PC-9 (cell line): ENCODE measurements at regions not wholly inside any gene's neighbourhood (a gene's known extent, or its start where the extent isn't known, plus 50 kb on each side); places are given as distances from the start of the nearest gene placed in this dataset.

ENCODE experiments used
- BruUV-seq: library from RNA; stranded (reverse); fragments of 400-500 nt; replicated peaks from 2 replicates; lab custom pipeline; 2021; lab: Mats Ljungman, UMichigan
- CTCF ChIA-PET: fragments of 300-600 bp; sonication (Branson Sonifier 250); formaldehyde crosslinking; loops from one replicate; lab custom pipeline; 2022; ENCODE audit warnings: antibody characterized with exemption; lab: Charles Lee
- POLR2A ChIA-PET: fragments of 300-600 bp; sonication (Branson Sonifier 250); formaldehyde crosslinking; loops from one replicate; lab custom pipeline; 2022; ENCODE audit warnings: antibody characterized with exemption; ENCODE audit not compliant: unreplicated experiment; lab: Charles Lee
- DNase-seq, 2 experiments: peaks; one replicate each; pipeline versions ENCODE4 v3.0.0 to v3.0.0-alpha.2; 2015 to 2022; ENCODE audit warnings: mixed read lengths in 1 of 2
- H2AFZ ChIP-seq: fragments of 200-600 bp; sonication (generic); 2 replicates; pipeline ENCODE4 v1.8.1; 2017; ENCODE audit warnings: antibody characterized with exemption
- H3F3A ChIP-seq: fragments of 200-600 bp; sonication (generic); 2 replicates; pipeline ENCODE4 v1.8.1; 2017; ENCODE audit warnings: antibody characterized with exemption, mild to moderate bottlenecking, low read depth; ENCODE audit not compliant: insufficient read depth
- H3K27ac ChIP-seq: fragments of 200-600 bp; sonication (generic); 2 replicates; pipeline ENCODE4 v1.6.1; 2016; ENCODE audit warnings: mixed run types
- H3K27me3 ChIP-seq: fragments of 200-600 bp; sonication (generic); 2 replicates; pipeline ENCODE4 v1.6.1; 2016; ENCODE audit warnings: low read depth, mixed run types; ENCODE audit not compliant: insufficient read depth
- H3K36me3 ChIP-seq: fragments of 200-600 bp; sonication (generic); 2 replicates; pipeline ENCODE4 v1.6.1; 2016; ENCODE audit warnings: low read depth, mixed run types
- H3K4me1 ChIP-seq: fragments of 200-600 bp; sonication (generic); replicated peaks from 2 replicates; pipeline ENCODE4 v1.6.1; 2016; ENCODE audit warnings: mixed run types; ENCODE audit not compliant: insufficient read depth
- H3K4me2 ChIP-seq: fragments of 200-600 bp; sonication (generic); 2 replicates; pipeline ENCODE4 v1.6.1; 2017; ENCODE audit warnings: mixed run types
- H3K4me3 ChIP-seq: fragments of 200-600 bp; sonication (generic); 2 replicates; pipeline ENCODE4 v1.6.1; 2016; ENCODE audit warnings: mixed run types
- H3K79me2 ChIP-seq: fragments of 200-600 bp; sonication (generic); 2 replicates; pipeline ENCODE4 v1.6.1; 2017; ENCODE audit warnings: low read depth, mixed run types
- H3K9me2 ChIP-seq: fragments of 200-600 bp; sonication (generic); 2 replicates; pipeline ENCODE4 v1.8.1; 2017; ENCODE audit warnings: mild to moderate bottlenecking; ENCODE audit not compliant: insufficient read depth
- H3K9me3 ChIP-seq: fragments of 200-600 bp; sonication (generic); 2 replicates; pipeline ENCODE4 v1.8.1; 2016; ENCODE audit warnings: low read depth; ENCODE audit not compliant: insufficient read depth
- H4K20me1 ChIP-seq: fragments of 200-600 bp; sonication (generic); 2 replicates; pipeline ENCODE4 v1.8.1; 2017; ENCODE audit not compliant: insufficient read depth
- CTCF ChIP-seq: fragments of 200-600 bp; sonication (generic); conservative IDR thresholded peaks from 2 replicates; pipeline ENCODE4 v1.6.1; 2017; ENCODE audit warnings: mixed run types, antibody characterized with exemption, mild to moderate bottlenecking, moderate library complexity
- EZH2 ChIP-seq: fragments of 200-600 bp; sonication (generic); IDR thresholded peaks from 2 replicates; pipeline ENCODE4 v1.8.0; 2017; ENCODE audit warnings: antibody characterized with exemption, low read depth
- intact Hi-C: fragments of 100-400 bp; cut with micrococcal nuclease; formaldehyde crosslinking; loops from one replicate; pipeline ENCODE4 v1.10.0; 2022; ENCODE audit not compliant: unreplicated experiment

DNA sequence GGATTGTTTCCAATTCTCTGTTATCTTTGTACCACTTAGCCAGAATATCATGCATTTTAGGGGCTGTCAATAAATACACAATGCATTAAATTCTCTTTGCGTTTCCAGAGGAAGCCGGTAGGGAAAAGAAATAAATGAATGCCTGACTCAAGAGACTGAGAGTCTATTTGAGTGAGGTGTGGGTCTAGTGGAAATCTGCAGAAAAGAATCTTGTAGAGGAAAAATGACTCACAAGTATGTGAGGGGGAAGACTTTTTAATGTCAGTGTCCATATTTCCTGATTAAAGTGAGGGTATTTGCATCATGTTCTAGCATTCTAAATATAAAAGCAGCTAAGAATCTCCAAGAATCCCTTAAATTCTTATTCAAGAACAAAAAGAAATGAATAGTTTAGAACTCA lies 271.1 kb downstream of the PTPRC start:
- H3K4me3 ChIP-seq: no peak overlapping the region
- no peak overlapping the region for H2AFZ ChIP-seq
- no peaks in the 10 kb centered on the region for H3K79me2 ChIP-seq
- H3K36me3 ChIP-seq: no peaks in the 10 kb centered on the region
- H3K27me3 ChIP-seq: no peaks in the 10 kb centered on the region
- H3K4me1 ChIP-seq: no peaks in the 10 kb centered on the region
- BruUV-seq: no TSS peak
- H4K20me1 ChIP-seq: no peaks in the 10 kb centered on the region; the same call in 1 of the 2 replicates
- ChIA-PET POLR2A (no interaction called here), CTCF (no interaction called here)
- no peaks in the 10 kb centered on the region; the same call in 1 of the 2 replicates for H3K9me3 ChIP-seq
- H3K9me2 ChIP-seq: no peaks in the 10 kb centered on the region
- no peak overlapping the region for H3K27ac ChIP-seq
- TF ChIP-seq EZH2: no peak
- no peak for TF ChIP-seq CTCF
- DNase-seq: no peak
- no peaks in the 10 kb centered on the region for H3F3A ChIP-seq
- intact Hi-C loops: no loop called here
- H3K4me2 ChIP-seq: no peak overlapping the region

DNA sequence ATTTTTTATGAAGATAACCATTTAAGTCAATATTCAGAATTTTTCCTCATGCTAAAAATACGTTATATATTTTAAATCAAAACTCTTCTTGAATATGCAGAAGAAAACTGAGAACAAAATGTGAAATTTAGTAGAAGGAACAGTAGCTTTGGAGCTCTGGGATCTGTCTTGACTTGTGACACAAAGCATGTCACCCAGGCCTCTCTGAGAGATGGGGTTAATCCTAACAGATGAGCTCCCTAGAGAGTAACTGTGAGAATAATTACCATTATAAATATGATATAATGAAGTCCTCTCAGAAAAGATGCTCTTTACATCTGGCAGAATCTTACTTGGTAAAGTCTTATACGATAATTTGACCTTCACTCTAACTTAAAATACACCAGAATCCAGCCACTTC lies 272.0 kb downstream of the PTPRC start:
- no peak for DNase-seq
- Histone ChIP-seq H3F3A (no peaks in the 10 kb centered on the region), H3K9me2 (no peaks in the 10 kb centered on the region), H3K27ac (no peak overlapping the region), H2AFZ (no peak overlapping the region), H3K4me2 (no peak overlapping the region), H3K79me2 (no peaks in the 10 kb centered on the region), H3K4me3 (no peak overlapping the region), H3K27me3 (no peaks in the 10 kb centered on the region), H3K4me1 (no peaks in the 10 kb centered on the region), H3K36me3 (no peaks in the 10 kb centered on the region), H3K9me3 (no peaks in the 10 kb centered on the region; the same call in 1 of the 2 replicates), H4K20me1 (no peaks in the 10 kb centered on the region; the same call in 1 of the 2 replicates)
- CTCF ChIA-PET: no interaction called here
- POLR2A ChIA-PET: no interaction called here
- no TSS peak for BruUV-seq
- intact Hi-C loops: no loop called here
- no peak for TF ChIP-seq CTCF
- TF ChIP-seq EZH2: no peak

- no peak for DNase-seq
- Histone ChIP-seq H3K4me1 (no peaks in the 10 kb centered on the region), H3K36me3 (no peaks in the 10 kb centered on the region), H3K4me3 (no peak overlapping the region), H3K4me2 (no peak overlapping the region), H3K27ac (no peak overlapping the region), H3K9me3 (no peaks in the 10 kb centered on the region), H3K79me2 (no peaks in the 10 kb centered on the region), H4K20me1 (no peaks in the 10 kb centered on the region; the same call in 1 of the 2 replicates), H3F3A (no peaks in the 10 kb centered on the region), H3K9me2 (no peaks in the 10 kb centered on the region), H2AFZ (no peak overlapping the region), H3K27me3 (no peaks in the 10 kb centered on the region)
- TF ChIP-seq EZH2 (no peak), CTCF (no peak)
- no TSS peak for BruUV-seq
- intact Hi-C loops: no loop called here
- POLR2A ChIA-PET: no interaction called here
- CTCF ChIA-PET: no interaction called here
Measured at GRCh38 chr1:198912046-198912445, 273.2 kb downstream of the PTPRC start.
